ENCODE measurements at regions not wholly inside any gene's neighbourhood (a gene's known extent, or its start where the extent isn't known, plus 50 kb on each side); places are given as distances from the start of the nearest gene placed in this dataset.
"Not testable (repeated sequence)": the region's sequence is repeated elsewhere in the genome, so short reads cannot be mapped to it uniquely, and the experiment has no call there.

GRCh38 chr10:47711428-47711827 is 52.0 kb downstream of the SYT15B start:
- H3K27me3 ChIP-seq (replicated peaks); H3K4me3 ChIP-seq; H3K36me3 ChIP-seq; H3K27ac ChIP-seq; H3K4me1 ChIP-seq (replicated peaks); H3K9me3 ChIP-seq (replicated peaks); DNase-seq (ENCODE audit: low read depth in 1 of 2, low spot score in 2 of 2): not testable (repeated sequence)

DNA sequence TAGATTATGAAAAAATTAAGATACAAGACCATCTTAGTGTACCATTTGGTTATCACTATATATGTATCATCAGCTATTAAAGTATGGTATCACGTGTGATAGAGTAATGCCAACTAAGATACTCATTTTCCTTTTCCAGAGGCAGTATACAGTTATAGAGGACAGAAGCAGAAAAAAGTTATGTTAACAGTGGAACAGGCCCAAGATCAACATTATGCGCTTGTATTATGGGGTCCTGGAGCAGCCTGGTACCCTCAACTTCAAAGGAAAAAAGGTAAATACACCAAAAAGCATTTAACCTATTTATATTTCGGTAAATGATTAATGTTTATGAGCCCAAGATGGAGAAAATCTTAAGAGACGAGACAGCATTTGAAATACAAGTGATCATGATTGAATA is 52.9 kb downstream of the SYT15B start:
- H3K36me3 ChIP-seq; H3K27ac ChIP-seq; H3K4me1 ChIP-seq (replicated peaks); DNase-seq (ENCODE audit: low read depth in 1 of 2, low spot score in 2 of 2); H3K27me3 ChIP-seq (replicated peaks); H3K9me3 ChIP-seq (replicated peaks); H3K4me3 ChIP-seq: not testable (repeated sequence)

DNA sequence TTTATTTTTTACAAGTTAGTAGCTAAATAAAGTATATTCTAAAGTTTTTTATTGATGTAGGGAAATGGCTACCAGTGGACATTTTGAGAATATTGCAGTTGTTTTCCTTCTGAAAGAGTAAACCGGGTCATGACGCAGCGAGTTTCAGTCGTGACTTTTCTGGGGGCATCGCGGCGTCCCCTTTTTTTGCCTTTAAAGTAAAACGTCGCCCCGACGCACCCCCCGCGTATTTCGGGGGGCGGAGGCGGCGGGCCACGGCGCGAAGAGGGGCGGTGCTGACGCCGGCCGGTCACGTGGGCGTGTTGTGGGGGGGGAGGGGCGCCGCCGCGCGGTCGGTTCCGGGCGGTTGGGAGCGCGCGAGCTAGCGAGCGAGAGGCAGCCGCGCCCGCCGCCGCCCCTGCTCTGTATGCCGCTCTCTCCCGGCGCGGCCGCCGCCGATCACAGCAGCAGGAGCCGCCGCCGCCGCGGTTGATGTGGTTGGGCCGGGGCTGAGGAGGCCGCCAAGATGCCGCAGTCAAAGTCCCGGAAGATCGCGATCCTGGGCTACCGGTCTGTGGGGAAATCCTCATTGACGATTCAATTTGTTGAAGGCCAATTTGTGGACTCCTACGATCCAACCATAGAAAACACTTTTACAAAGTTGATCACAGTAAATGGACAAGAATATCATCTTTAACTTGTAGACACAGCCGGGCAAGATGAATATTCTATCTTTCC is 57.5 kb downstream of the SYT15B start:
- H3K4me1 ChIP-seq (replicated peaks); H3K9me3 ChIP-seq (replicated peaks); H3K27me3 ChIP-seq (replicated peaks); H3K36me3 ChIP-seq; H3K27ac ChIP-seq: not testable (repeated sequence)
- H3K4me3 ChIP-seq = peak overlapping the region; percentile 23
- DNase-seq (ENCODE audit: low read depth in 1 of 2, low spot score in 2 of 2) = peak; percentile 44 to 80

GRCh38 chr10:47701285-47701684 is 62.1 kb downstream of the SYT15B start:
- H3K9me3 ChIP-seq (replicated peaks); H3K36me3 ChIP-seq; H3K4me1 ChIP-seq (replicated peaks); H3K4me3 ChIP-seq; DNase-seq (ENCODE audit: low read depth in 1 of 2, low spot score in 2 of 2); H3K27ac ChIP-seq; H3K27me3 ChIP-seq (replicated peaks): not testable (repeated sequence)

GRCh38 chr10:47699854-47700253 is 63.5 kb downstream of the SYT15B start:
- H3K4me3 ChIP-seq = not testable (repeated sequence)
- DNase-seq (ENCODE audit: low read depth in 1 of 2, low spot score in 2 of 2) = peak in 1 of 2 experiments; percentile 24

GRCh38 chr10:47696170-47696569 is 67.2 kb downstream of the SYT15B start:
- H3K4me1 ChIP-seq (replicated peaks); H3K27ac ChIP-seq: not testable (repeated sequence)

More at GRCh38 chr10:47699854-47700253, 63.5 kb downstream of the SYT15B start:
- not testable (repeated sequence) for H3K27ac ChIP-seq; H3K36me3 ChIP-seq; H3K27me3 ChIP-seq (replicated peaks); H3K4me1 ChIP-seq (replicated peaks); H3K9me3 ChIP-seq (replicated peaks)

DNA sequence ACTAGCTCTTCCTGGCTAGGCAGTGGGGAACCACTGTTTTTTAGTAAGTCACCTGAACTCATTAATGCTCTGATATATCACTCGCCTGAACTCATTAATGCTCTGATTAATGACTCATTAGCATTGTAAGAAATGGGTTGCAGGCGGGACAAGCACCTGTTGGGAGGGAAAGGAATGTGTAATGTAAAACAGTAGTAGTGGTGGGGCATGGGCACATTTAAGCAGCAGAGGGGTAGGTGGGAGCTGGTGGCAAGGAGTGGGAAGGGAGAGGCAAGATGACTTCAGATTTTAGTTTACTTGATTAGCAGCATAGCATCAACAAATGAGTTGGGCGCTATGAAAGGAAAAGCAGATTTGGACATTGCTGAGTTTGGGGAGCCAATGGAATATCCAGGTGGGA is 68.2 kb downstream of the SYT15B start:
- H3K9me3 ChIP-seq (replicated peaks); DNase-seq (ENCODE audit: low read depth in 1 of 2, low spot score in 2 of 2); H3K4me3 ChIP-seq; H3K27ac ChIP-seq; H3K36me3 ChIP-seq; H3K4me1 ChIP-seq (replicated peaks); H3K27me3 ChIP-seq (replicated peaks): not testable (repeated sequence)

More at GRCh38 chr10:47696170-47696569, 67.2 kb downstream of the SYT15B start:
- H3K9me3 ChIP-seq (replicated peaks); H3K27me3 ChIP-seq (replicated peaks); DNase-seq (ENCODE audit: low read depth in 1 of 2, low spot score in 2 of 2); H3K36me3 ChIP-seq; H3K4me3 ChIP-seq: not testable (repeated sequence)

DNA sequence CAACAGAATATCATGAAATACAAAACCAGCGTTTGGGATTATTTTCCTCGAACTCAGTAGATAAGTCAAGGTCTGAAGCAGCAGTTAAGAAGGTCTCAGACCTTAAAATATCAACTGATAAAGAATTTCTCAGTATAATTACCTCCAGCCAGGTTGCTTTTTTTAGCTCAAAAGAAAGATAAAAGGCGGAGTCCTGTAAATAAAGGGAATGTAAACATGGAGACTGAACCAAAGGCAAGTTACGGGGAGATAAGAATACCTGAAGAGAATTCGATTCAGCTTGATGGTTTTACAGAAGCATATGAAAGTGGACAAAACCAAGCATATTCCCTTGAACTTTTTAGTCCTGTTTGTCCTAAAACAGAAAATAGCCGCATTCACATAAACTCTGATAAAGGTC is 73.1 kb downstream of the SYT15B start:
- not testable (repeated sequence) for H3K36me3 ChIP-seq; H3K9me3 ChIP-seq (replicated peaks); H3K4me3 ChIP-seq; H3K27me3 ChIP-seq (replicated peaks); DNase-seq (ENCODE audit: low read depth in 1 of 2, low spot score in 2 of 2); H3K27ac ChIP-seq; H3K4me1 ChIP-seq (replicated peaks)

DNA sequence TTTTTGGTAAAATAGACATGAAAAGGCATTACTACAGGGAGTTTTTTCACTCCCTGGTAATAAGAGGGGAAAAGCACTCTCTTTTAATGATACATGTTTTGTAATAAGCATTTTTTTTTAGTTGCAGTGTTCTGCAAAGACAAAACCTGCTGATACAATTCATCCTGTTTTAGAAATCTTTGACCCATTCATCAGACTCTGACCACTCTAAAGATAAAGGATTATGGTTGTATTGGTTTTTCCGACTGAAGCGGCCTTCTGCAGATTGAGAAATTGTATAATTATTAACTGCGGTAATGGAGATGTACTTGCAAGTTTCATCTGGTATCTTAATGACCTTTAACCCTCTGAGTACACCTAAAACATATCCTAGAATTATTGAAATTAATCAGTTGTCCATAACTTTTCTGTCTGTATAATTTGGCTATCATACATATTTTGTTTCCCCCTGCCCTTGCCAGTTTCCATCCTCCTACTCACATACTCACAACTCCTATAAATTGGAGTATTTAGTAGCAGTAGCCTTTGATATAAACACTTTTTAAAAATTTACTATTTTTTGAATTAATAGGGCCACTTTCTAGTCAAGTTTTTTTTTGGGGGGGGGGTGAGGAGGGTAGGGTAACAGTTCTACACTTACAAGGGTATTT is 79.4 kb downstream of the SYT15B start:
- H3K36me3 ChIP-seq; H3K27me3 ChIP-seq (replicated peaks): not testable (repeated sequence)

GRCh38 chr10:47681638-47681990 is 81.8 kb downstream of the SYT15B start:
- not testable (repeated sequence) for H3K27ac ChIP-seq; DNase-seq (ENCODE audit: low read depth in 1 of 2, low spot score in 2 of 2); H3K36me3 ChIP-seq; H3K4me3 ChIP-seq; H3K27me3 ChIP-seq (replicated peaks); H3K9me3 ChIP-seq (replicated peaks); H3K4me1 ChIP-seq (replicated peaks)

More for the DNA sequence above, 79.4 kb downstream of the SYT15B start:
- H3K27ac ChIP-seq; H3K4me3 ChIP-seq; DNase-seq (ENCODE audit: low read depth in 1 of 2, low spot score in 2 of 2); H3K4me1 ChIP-seq (replicated peaks); H3K9me3 ChIP-seq (replicated peaks): not testable (repeated sequence)

GRCh38 chr10:47680848-47681637 is 82.3 kb downstream of the SYT15B start:
- not testable (repeated sequence) for H3K27me3 ChIP-seq (replicated peaks); H3K9me3 ChIP-seq (replicated peaks); H3K36me3 ChIP-seq; H3K4me3 ChIP-seq; H3K27ac ChIP-seq; DNase-seq (ENCODE audit: low read depth in 1 of 2, low spot score in 2 of 2); H3K4me1 ChIP-seq (replicated peaks)

- not testable (repeated sequence) for H3K27ac ChIP-seq; H3K36me3 ChIP-seq; H3K27me3 ChIP-seq (replicated peaks); DNase-seq (ENCODE audit: low read depth in 1 of 2, low spot score in 2 of 2); H3K9me3 ChIP-seq (replicated peaks); H3K4me1 ChIP-seq (replicated peaks); H3K4me3 ChIP-seq
These were observed 87.3 kb downstream of the SYT15B start for GRCh38 chr10:47676102-47676501.

- not testable (repeated sequence) for H3K27me3 ChIP-seq (replicated peaks); H3K36me3 ChIP-seq; H3K9me3 ChIP-seq (replicated peaks); DNase-seq (ENCODE audit: low read depth in 1 of 2, low spot score in 2 of 2); H3K4me3 ChIP-seq; H3K4me1 ChIP-seq (replicated peaks); H3K27ac ChIP-seq
These were observed 87.8 kb downstream of the SYT15B start for GRCh38 chr10:47675577-47675976.

DNA sequence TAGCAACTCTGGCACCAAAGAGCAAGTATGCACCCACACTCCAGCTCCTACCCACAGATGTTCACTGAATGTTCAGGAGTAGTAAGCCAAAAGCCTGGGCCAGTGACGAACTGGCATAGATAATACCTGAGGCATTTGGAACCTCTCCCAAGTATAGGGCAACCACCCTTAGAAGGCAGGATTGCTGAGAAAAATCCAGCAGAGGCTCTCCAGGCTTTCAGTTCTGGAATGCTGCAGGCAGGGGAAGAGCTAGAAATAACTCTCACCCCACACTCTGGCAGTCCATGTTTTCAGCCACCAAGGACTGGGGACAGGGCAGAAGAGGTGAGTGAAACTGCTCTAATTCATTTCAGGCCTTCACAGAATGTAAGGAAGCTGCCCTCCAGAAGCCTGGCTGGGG is 90.3 kb downstream of the SYT15B start:
- H3K36me3 ChIP-seq; H3K27me3 ChIP-seq (replicated peaks); H3K27ac ChIP-seq; H3K9me3 ChIP-seq (replicated peaks); H3K4me3 ChIP-seq; DNase-seq (ENCODE audit: low read depth in 1 of 2, low spot score in 2 of 2); H3K4me1 ChIP-seq (replicated peaks): not testable (repeated sequence)

All from SJSA1 (cell line).